Adrenal gland (tissue), 9 donors: ENCODE measurements at regions not wholly inside any gene's neighbourhood (a gene's known extent, or its start where the extent isn't known, plus 50 kb on each side); places are given as distances from the start of the nearest gene placed in this dataset.

ENCODE experiments used
- DNase-seq, 7 donors: peaks; one replicate each; pipeline ENCODE4 v3.0.0-alpha.2; 2019 to 2020
- H3K27ac ChIP-seq, 5 donors: fragments of 200-600 bp; sonication (generic) in 4 of 5; 1 replicate in 3 of 5; 2 replicates in 2 of 5; pipeline versions ENCODE4 v1.5.1 to v1.8.0; 2016 to 2020; ENCODE audit warnings: mild to moderate bottlenecking in 1 of 5
- H3K27me3 ChIP-seq: fragments of 200-600 bp; 2 replicates; pipeline ENCODE4 v1.8.0; 2021
- H3K36me3 ChIP-seq, 2 donors: fragments of 200-600 bp; replicated peaks in 1 of 2; 1 replicate in 1 of 2; 2 replicates in 1 of 2; pipeline versions ENCODE4 v1.5.1 to v1.8.0; 2018 to 2022
- H3K4me1 ChIP-seq, 2 donors: fragments of 200-600 bp; replicated peaks in 1 of 2; 1 replicate in 1 of 2; 2 replicates in 1 of 2; pipeline versions ENCODE4 v1.5.1 to v1.8.0; 2018 to 2021
- H3K4me3 ChIP-seq, 4 donors: fragments of 200-600 bp; sonication (generic) in 3 of 4; one replicate each; pipeline ENCODE4 v1.5.1; 2016 to 2018
- H3K9me3 ChIP-seq, 3 donors: fragments of 200-600 bp; sonication (generic) in 1 of 3; replicated peaks in 1 of 3; 1 replicate in 2 of 3; 2 replicates in 1 of 3; pipeline versions ENCODE4 v1.5.1 to v1.8.0; 2016 to 2021
- CTCF ChIP-seq, 6 experiments: fragments of 450-650 bp in 4 of 6; fragments of 200-600 bp in 2 of 6; sonication (generic) in 1 of 6; IDR thresholded peaks; 1 replicate in 5 of 6; 2 replicates in 1 of 6; pipeline versions ENCODE4 v1.5.1 to v1.8.0; 2016 to 2021; ENCODE audit warnings: antibody characterized with exemption in 6 of 6, mild to moderate bottlenecking in 2 of 6, moderate library complexity in 1 of 6
- POLR2A ChIP-seq, 2 donors: fragments of 450-650 bp; IDR thresholded peaks; one replicate each; pipeline ENCODE4 v1.6.1; 2017; ENCODE audit warnings: antibody characterized with exemption in 2 of 2, mild to moderate bottlenecking in 2 of 2, moderate library complexity in 1 of 2
- WGBS, 4 donors: extraction: QIAGEN DNeasy Blood & Tissue Kit in 2 of 4; methylation state at CpG; one replicate each; pipeline versions ENCODE4 v1.1.5 to v1.1.7; 2013 to 2017; 5-methylcytosine and 5-hydroxymethylcytosine counted together
- intact Hi-C, 2 donors: fragments of 100-400 bp; cut with DNase I; formaldehyde crosslinking; loops; one replicate each; pipeline versions ENCODE4 v1.14.1 to v1.15.0; 2022 to 2023
- donor health status: healthy with polysubstance abuse.
- donor health status: Bipolar disorder and iron deficiency.
- donor health status: DM: yes; HTN: yes; CAD: no.
- donor health status: DM: no; HTN: no; CAD: no.
- donor health status: DM: no; HTN: no; CAD: no.

DNA sequence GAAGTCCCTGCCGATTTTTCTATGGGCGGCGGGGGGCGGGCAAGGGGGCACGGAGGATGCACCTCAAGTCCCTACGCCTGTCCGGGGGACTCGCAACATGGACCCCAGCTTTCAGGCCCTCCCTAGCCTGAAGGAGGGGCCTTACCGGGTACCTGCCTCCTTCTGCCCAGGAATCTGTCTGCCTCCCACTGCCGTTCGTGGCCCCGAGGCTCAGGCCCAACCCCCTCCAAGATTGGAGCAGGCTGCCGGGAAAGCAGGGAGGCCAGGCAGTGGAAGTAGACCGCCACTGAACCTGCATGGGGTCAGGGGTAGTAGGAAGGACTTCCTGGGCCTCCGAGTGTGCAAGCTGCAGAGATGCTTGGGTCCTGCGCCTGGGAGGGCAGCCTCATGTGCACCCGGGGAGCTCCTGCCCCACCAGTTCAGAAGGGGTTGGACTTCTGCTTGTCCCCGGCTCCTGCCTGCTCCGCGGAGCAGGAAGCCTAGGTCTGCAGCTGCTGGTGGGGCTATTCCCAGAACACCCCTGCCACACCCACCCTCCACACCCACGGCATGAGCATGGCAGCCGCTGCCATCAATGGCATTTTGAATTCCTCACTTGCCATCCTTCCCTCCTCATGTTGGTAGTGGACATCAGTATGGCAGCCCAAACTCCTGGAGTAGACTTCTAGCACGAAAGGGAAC is 1312.7 kb upstream of the ACO1 start:
- Histone ChIP-seq H3K9me3 (no peaks in the 10 kb centered on the region), H3K27ac (no peak overlapping the region), H3K4me3 (no peak overlapping the region), H3K4me1 (no peaks in the 10 kb centered on the region), H3K27me3 (no peaks in the 10 kb centered on the region), H3K36me3 (no peaks in the 10 kb centered on the region)
- no peak for DNase-seq
- intact Hi-C loops = no loop called here
- TF ChIP-seq POLR2A (IDR thresholded peaks at IDR 0.05) (no peak), CTCF (IDR thresholded peaks at IDR 0.05) (no peak)
- 86 to 92% (median 89%) methylated on average over 6 to 23 of the region's 23 CpGs for WGBS, 4 donors

DNA sequence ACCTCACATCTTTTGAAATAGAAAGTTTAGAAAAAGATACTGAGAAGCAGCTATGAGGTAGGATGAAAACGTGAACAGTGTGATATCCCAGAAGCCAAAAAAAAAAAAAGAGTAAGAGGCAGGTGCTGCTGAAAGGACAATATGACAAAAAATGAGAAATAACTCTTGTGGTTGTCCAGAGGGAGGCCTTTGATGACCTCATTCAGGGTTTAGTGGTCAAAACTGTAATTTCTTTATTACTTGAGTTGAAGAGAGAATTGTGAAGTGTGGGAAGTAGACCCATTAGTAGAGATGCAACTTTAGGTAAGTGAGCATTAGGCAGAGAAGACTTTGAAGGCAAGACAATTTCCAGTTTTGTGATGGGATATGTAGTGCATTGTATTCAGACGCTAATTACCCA is 1306.3 kb upstream of the ACO1 start:
- intact Hi-C loops = no loop called here
- Histone ChIP-seq H3K27me3 (no peaks in the 10 kb centered on the region), H3K4me3 (no peak overlapping the region), H3K36me3 (no peaks in the 10 kb centered on the region), H3K9me3 (no peaks in the 10 kb centered on the region), H3K4me1 (no peaks in the 10 kb centered on the region), H3K27ac (no peak overlapping the region)
- no peak for DNase-seq
- WGBS, 4 donors = 65 to 73% (median 71%) methylated on average over 2 of the region's 2 CpGs
- TF ChIP-seq POLR2A (IDR thresholded peaks at IDR 0.05) = no peak

GRCh38 chr9:31084350-31084749 is 1300.1 kb upstream of the ACO1 start:
- Histone ChIP-seq H3K4me3 (no peak overlapping the region), H3K27me3 (no peaks in the 10 kb centered on the region), H3K9me3 (no peaks in the 10 kb centered on the region), H3K27ac (no peak overlapping the region), H3K36me3 (no peaks in the 10 kb centered on the region), H3K4me1 (no peaks in the 10 kb centered on the region)
- TF ChIP-seq POLR2A (IDR thresholded peaks at IDR 0.05) = no peak
- no peak for TF ChIP-seq CTCF (IDR thresholded peaks at IDR 0.05)
- 46 to 61% (median 52%) methylated on average over 4 of the region's 4 CpGs for WGBS, 4 donors
- intact Hi-C loops = no loop called here
- no peak for DNase-seq

GRCh38 chr9:31089549-31090221 is 1294.8 kb upstream of the ACO1 start:
- intact Hi-C loops = no loop called here
- Histone ChIP-seq H3K36me3 (no peaks in the 10 kb centered on the region), H3K27ac (no peak overlapping the region), H3K4me1 (no peaks in the 10 kb centered on the region), H3K9me3 (no peaks in the 10 kb centered on the region), H3K27me3 (no peaks in the 10 kb centered on the region), H3K4me3 (no peak overlapping the region)
- DNase-seq = no peak
- no peak for TF ChIP-seq CTCF (IDR thresholded peaks at IDR 0.05)
- TF ChIP-seq POLR2A (IDR thresholded peaks at IDR 0.05) = no peak

- no peaks in the 10 kb centered on the region for H3K36me3 ChIP-seq
- H3K4me3 ChIP-seq = no peak overlapping the region
- H3K9me3 ChIP-seq = no peaks in the 10 kb centered on the region
- intact Hi-C loops = no loop called here
- no peak for TF ChIP-seq CTCF (IDR thresholded peaks at IDR 0.05)
- no peaks in the 10 kb centered on the region for H3K4me1 ChIP-seq
- WGBS, 4 donors = 71 to 89% (median 76%) methylated on average over 1 of the region's 1 CpG
- no peak for DNase-seq
- H3K27ac ChIP-seq = no peak overlapping the region
- H3K27me3 ChIP-seq = no peaks in the 10 kb centered on the region
These were observed 1284.1 kb upstream of the ACO1 start for GRCh38 chr9:31100311-31100710.
